ENCODE measurements at regions not wholly inside any gene's neighbourhood (a gene's known extent, or its start where the extent isn't known, plus 50 kb on each side); places are given as distances from the start of the nearest gene placed in this dataset.

DNA sequence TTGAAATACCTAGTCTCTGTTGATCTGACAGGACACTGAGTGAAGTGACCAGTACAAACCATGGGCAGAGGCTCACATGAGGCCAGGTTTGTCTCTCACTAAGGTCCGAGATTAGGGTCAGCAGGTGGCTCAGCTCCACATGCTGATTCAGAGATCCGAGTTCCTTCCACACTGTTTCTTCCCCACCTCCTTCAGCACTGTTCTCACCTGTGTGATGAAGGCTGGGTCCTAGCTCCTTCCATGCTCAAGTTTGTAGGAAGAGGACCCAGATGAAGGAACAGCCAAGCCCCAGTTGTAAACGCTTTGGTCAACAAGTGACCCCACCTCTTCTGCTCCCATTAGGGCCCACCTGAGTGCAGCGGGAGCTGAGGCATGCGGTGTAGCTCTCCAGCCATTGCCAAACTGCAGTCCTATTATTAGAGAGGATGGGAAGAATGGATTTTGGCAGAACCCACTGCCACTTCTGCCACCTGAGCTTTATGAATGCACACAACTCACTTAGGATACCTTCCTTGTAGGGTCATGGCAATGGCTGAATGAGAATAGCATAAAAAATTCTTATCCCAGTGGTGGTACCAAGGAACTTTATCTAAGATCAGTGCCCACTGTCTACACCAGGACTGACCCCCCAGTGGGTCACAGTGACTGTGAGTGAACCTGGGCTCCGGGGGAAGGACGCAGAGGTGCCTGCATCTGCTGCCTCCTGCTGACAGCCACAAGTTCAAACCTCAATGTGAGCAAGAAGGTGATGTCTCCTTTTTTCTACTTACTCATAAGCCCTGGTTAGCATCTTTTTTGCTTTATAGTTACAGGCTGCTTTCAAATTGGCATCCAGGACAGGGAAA, 324.8 kb upstream of the HS6ST1 start:
- TF ChIP-seq JUND (IDR thresholded peaks at IDR 0.05), result no peak
- TF ChIP-seq, protein P1, sequence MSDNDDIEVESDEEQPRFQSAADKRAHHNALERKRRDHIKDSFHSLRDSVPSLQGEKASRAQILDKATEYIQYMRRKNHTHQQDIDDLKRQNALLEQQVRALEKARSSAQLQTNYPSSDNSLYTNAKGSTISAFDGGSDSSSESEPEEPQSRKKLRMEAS (IDR thresholded peaks at IDR 0.05), result no peak
- no peak for TF ChIP-seq SP1 (IDR thresholded peaks at IDR 0.05)
- TF ChIP-seq RAD21 (IDR thresholded peaks at IDR 0.05), result peak in 1 of 2 donors; percentile 5
- TF ChIP-seq, protein P2, sequence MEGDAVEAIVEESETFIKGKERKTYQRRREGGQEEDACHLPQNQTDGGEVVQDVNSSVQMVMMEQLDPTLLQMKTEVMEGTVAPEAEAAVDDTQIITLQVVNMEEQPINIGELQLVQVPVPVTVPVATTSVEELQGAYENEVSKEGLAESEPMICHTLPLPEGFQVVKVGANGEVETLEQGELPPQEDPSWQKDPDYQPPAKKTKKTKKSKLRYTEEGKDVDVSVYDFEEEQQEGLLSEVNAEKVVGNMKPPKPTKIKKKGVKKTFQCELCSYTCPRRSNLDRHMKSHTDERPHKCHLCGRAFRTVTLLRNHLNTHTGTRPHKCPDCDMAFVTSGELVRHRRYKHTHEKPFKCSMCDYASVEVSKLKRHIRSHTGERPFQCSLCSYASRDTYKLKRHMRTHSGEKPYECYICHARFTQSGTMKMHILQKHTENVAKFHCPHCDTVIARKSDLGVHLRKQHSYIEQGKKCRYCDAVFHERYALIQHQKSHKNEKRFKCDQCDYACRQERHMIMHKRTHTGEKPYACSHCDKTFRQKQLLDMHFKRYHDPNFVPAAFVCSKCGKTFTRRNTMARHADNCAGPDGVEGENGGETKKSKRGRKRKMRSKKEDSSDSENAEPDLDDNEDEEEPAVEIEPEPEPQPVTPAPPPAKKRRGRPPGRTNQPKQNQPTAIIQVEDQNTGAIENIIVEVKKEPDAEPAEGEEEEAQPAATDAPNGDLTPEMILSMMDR (IDR thresholded peaks at IDR 0.05; ENCODE audit: low read depth, low read length, missing input control), result no peak
- TF ChIP-seq, protein P3, sequence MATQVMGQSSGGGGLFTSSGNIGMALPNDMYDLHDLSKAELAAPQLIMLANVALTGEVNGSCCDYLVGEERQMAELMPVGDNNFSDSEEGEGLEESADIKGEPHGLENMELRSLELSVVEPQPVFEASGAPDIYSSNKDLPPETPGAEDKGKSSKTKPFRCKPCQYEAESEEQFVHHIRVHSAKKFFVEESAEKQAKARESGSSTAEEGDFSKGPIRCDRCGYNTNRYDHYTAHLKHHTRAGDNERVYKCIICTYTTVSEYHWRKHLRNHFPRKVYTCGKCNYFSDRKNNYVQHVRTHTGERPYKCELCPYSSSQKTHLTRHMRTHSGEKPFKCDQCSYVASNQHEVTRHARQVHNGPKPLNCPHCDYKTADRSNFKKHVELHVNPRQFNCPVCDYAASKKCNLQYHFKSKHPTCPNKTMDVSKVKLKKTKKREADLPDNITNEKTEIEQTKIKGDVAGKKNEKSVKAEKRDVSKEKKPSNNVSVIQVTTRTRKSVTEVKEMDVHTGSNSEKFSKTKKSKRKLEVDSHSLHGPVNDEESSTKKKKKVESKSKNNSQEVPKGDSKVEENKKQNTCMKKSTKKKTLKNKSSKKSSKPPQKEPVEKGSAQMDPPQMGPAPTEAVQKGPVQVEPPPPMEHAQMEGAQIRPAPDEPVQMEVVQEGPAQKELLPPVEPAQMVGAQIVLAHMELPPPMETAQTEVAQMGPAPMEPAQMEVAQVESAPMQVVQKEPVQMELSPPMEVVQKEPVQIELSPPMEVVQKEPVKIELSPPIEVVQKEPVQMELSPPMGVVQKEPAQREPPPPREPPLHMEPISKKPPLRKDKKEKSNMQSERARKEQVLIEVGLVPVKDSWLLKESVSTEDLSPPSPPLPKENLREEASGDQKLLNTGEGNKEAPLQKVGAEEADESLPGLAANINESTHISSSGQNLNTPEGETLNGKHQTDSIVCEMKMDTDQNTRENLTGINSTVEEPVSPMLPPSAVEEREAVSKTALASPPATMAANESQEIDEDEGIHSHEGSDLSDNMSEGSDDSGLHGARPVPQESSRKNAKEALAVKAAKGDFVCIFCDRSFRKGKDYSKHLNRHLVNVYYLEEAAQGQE (IDR thresholded peaks at IDR 0.05), result no peak
- TF ChIP-seq GABPA (IDR thresholded peaks at IDR 0.05 in 1 of 2, conservative IDR thresholded peaks at IDR 0.05 in 1 of 2), result no peak
- TF ChIP-seq YY1 (IDR thresholded peaks at IDR 0.05), result no peak

Measured in liver (tissue), 3 donors.